ENCODE measurements at regions not wholly inside any gene's neighbourhood (a gene's known extent, or its start where the extent isn't known, plus 50 kb on each side); places are given as distances from the start of the nearest gene placed in this dataset.

GRCh38 chr2:153626676-153627075 lies 148.1 kb upstream of the RPRM start:
- H3K4me1 ChIP-seq: no peaks in the 10 kb centered on the region
- no peak for DNase-seq
- TF ChIP-seq CTCF (IDR thresholded peaks at IDR 0.05): no peak
- peaks cover 0 to 20% (median 0%) of the 10 kb centered on the region in 11 donors for H3K9me3 ChIP-seq
- no peak overlapping the region for H3K27ac ChIP-seq
- no peak for ATAC-seq
- H3K4me3 ChIP-seq: no peak overlapping the region
- H3K27me3 ChIP-seq: no peaks in the 10 kb centered on the region
- WGBS, 2 donors: 62 to 68% methylated on average over 2 of the region's 2 CpGs
- no peaks in the 10 kb centered on the region for H3K36me3 ChIP-seq
- intact Hi-C loops (cut with DNase I): no loop called here

- Histone ChIP-seq H3K27me3 (no peaks in the 10 kb centered on the region), H3K4me3 (no peak overlapping the region), H3K36me3 (no peaks in the 10 kb centered on the region), H3K27ac (no peak overlapping the region), H3K4me1 (no peaks in the 10 kb centered on the region), H3K9me3 (peaks cover 0 to 10% (median 0%) of the 10 kb centered on the region in 11 donors)
- TF ChIP-seq CTCF (IDR thresholded peaks at IDR 0.05): no peak
- 79 to 84% methylated on average over 2 of the region's 2 CpGs for WGBS, 2 donors
- DNase-seq: no peak
- intact Hi-C loops (cut with DNase I): loop anchor here in 1 of 10 donors (5.0 kb wide), 1 partner anchor 1098 kb away; no protein-coding TSS in a partner anchor
- no peak for ATAC-seq
Measured at GRCh38 chr2:153635494-153635893, 156.9 kb upstream of the RPRM start.

GRCh38 chr2:153641046-153641445 lies 162.5 kb upstream of the RPRM start:
- no peak overlapping the region for H3K4me3 ChIP-seq
- 70 to 73% methylated on average over 2 of the region's 2 CpGs for WGBS, 2 donors
- ATAC-seq (no peak), DNase-seq (no peak)
- intact Hi-C loops (cut with DNase I): no loop called here
- no peak overlapping the region for H3K27ac ChIP-seq
- H3K36me3 ChIP-seq: no peaks in the 10 kb centered on the region
- H3K4me1 ChIP-seq: no peaks in the 10 kb centered on the region
- H3K27me3 ChIP-seq: no peaks in the 10 kb centered on the region
- peaks cover 0 to 8% (median 0%) of the 10 kb centered on the region in 11 donors for H3K9me3 ChIP-seq
- TF ChIP-seq CTCF (IDR thresholded peaks at IDR 0.05): no peak

GRCh38 chr2:153644955-153645354 lies 166.4 kb upstream of the RPRM start:
- intact Hi-C loops (cut with DNase I): no loop called here
- Histone ChIP-seq H3K27ac (no peak overlapping the region), H3K27me3 (no peaks in the 10 kb centered on the region), H3K4me3 (no peak overlapping the region), H3K4me1 (no peaks in the 10 kb centered on the region), H3K9me3 (peaks cover 0 to 17% (median 0%) of the 10 kb centered on the region in 11 donors), H3K36me3 (no peaks in the 10 kb centered on the region)
- ATAC-seq (no peak), DNase-seq (no peak)
- 78 to 80% methylated on average over 5 of the region's 5 CpGs for WGBS, 2 donors
- no peak for TF ChIP-seq CTCF (IDR thresholded peaks at IDR 0.05)

All from heart right ventricle (tissue), 16 donors.